HG03095 (cell line): ENCODE measurements at regions not wholly inside any gene's neighbourhood (a gene's known extent, or its start where the extent isn't known, plus 50 kb on each side); places are given as distances from the start of the nearest gene placed in this dataset.
A peak's percentile ranks its signal among the peaks of the same experiment; 100 is the strongest.
"Not testable (repeated sequence)": the region's sequence is repeated elsewhere in the genome, so short reads cannot be mapped to it uniquely, and the experiment has no call there.

Experiments
- ATAC-seq: cut with Tn5 transposase; IDR thresholded peaks from one replicate; pipeline ENCODE4 v1.9.1; 2021; ENCODE audit warnings: moderate library complexity; ENCODE audit not compliant: unreplicated experiment

DNA sequence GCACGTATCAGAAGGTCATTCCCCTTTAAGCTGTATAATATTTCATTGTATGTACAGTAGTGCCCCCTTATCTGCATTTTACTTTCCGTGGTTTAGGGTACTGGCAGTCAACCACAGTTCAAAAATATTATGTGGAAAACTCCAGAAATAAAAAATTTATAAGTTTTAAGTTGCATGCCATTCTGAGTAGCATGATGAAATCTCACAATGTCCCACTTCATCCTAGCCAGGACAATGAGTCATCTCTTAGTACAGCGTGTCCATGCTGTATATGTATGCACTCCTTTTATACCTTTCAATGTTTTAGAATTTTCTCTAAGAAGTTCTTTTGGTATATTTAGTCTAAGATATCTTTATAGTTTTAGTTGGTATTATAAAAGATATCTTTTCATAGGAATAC lies 115.0 kb upstream of the HAND1 start:
- ATAC-seq: no peak

GRCh38 chr5:154590093-154590724 lies 112.2 kb upstream of the HAND1 start:
- no peak for ATAC-seq

DNA sequence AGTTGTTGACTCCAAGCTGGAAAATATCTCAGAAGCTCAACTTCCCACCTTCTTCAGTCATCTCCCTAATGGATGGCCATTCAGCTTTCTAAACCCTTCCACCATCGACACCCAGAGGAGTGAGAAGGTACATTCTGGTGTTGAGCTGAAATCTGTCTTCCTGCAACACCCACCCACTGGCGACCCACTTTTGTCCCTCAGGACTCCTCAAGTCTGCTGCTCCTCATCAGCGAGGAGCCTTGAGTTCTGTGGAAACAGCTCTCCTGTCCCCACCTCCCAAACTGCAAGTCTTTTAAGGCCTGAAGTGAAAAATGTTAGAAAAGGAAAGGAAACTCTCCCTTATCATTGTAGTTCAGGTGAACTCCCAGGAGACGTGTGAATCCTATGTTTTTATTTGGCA lies 111.5 kb upstream of the HAND1 start:
- no peak for ATAC-seq

DNA sequence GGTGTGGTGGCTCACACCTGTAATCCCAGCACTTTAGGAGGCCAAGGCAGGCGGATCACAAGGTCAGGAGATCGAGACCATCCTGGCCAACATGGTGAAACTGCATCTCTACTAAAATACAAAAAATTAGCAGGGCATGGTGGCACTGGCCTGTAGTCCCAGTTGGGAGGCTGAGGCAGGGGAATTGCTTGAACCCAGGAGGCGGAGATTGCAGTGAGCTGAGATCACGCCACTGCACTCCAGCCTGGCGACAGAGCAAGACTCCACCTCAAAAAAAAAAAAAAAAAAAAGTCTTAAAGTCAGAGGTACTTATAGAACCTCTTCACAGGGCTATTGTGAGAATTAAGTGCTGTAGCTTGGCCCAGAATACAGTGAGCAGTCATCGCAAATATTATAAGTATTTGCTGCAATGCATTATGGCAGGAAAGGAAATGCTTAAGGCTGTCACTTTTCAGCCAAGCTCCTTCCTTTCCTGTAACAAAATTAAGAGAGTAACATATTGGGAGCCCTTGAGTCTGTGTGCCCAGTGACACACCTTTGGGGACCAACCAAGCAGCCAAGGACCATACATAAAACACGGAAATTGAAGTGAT lies 110.9 kb upstream of the HAND1 start:
- not testable (repeated sequence) for ATAC-seq

- ATAC-seq: no peak
These were observed 110.2 kb upstream of the HAND1 start for GRCh38 chr5:154588091-154588774.

DNA sequence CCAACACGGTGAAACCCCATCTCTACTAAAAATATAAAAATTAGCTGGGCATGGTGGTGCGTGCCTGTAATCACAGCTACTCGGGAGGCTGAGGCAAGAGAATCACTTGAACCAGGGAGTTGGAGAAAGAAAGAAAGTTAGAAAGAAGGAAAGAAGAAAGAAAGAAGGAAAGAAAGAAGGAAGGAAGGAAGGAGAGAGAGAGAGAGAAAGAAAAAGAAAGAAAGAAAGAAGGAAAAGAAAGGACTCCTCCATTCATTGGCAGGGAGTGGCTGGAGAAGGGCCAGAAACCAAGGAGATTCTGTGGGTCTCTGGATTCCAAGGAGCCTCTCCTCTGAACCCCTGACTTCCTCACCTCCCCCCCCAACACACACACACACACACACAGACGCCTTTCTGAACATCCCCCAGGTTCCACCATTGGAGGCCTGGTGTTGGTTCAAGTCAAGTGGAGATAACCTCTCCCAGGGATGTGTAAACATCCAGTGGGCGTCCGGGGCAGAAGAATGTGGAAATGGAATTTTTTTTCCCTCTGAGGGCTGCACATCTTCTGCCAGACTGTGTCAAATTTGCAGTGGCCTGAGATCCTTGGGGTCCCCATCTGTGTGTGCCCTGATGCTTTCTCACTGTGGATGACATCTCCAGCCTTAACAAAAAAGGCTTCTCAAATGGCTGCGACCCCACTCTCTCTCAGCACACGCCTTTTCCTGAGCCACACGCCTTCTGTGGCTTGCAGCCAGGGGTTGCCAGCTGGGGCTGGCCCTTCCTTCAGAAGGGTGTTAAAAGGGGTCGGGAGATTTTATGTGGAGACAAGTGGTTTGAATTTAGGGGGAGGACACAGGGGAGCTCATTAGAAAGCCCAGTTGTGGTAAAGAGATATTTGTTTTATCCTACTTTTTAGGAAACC lies 109.3 kb upstream of the HAND1 start:
- no peak for ATAC-seq

DNA sequence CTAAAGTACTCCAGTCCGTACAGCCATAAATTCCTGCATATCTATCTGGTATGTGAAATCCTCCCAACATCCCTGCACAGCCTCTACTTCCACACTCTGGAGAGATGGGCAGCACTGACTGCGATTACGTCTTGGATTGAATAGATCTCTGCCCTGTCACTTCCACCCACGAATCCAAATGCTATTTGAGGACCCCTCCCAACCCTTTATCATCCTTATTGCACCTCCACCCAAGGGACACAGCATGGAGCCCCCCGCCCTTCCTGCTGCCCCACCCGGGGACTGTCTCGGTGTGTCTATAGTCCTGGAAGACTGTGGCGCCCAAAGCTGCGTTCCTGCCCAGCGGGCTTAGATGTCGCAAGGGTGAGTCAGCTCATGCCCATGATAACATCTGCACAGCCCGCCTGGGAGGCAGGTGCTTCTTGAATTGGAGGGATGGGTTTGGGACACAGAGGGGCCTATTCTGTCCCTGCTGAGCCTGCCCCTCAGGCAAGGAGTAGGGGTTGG lies 105.7 kb upstream of the HAND1 start:
- ATAC-seq: no peak

DNA sequence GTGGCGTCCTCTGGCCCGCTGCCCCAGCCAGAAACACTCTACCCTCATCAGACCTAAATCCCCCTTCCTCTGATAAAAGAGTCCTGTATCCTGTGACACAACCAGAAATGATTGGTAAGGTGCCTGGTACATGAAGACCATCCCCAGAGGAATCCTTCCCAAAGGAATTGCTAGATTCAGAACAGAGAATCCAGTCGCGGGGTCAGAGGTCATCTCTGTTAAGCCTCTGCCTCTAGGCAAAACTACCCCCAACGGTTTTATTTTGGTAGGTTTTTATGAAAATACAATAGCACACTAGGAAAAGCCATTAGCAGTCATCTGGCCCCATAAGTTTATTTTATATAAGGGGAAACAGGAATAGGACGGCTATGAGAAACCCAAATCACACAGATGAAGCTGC lies 102.4 kb upstream of the HAND1 start:
- ATAC-seq: no peak

DNA sequence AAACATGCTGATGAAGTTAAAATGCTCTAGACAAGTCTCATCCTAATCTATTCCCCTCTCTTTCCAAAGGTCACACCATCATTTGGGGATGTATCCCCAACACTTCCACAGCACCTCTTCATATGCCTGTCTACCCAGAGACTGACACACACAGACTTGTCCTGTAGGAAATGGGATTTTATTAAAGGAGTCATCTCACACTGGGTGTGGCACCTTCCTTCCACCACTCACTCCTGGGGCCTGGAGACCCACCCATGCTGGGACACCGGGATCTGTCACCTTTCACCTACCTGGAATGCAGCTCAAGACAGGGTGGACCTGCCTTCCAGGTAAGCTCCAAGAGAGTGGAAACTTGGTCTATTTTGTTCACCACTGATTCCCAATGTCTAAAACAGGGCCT lies 99.4 kb upstream of the HAND1 start:
- no peak for ATAC-seq

DNA sequence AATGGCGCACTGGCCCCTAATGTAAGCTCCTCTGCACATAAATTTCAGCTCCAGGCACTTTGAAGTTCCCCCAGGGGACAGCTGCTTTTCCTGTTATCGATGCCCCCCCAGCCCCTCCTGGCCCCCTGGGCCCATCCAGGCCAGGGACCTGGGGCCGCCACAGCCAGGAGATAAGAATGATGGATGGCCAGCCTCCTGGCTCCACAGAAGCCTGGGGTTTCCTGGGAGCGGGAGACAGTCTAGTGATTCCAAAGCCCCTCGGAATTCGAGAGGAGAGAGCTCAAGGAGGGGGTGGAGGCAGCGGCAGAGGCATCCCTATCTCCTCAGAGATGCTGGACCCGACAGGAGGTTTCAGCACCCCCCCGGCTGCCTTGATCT lies 98.4 kb upstream of the HAND1 start:
- no peak for ATAC-seq

- ATAC-seq: peak; percentile 95
These were observed 97.8 kb upstream of the HAND1 start for GRCh38 chr5:154575546-154576428.

- no peak for ATAC-seq
These were observed 95.0 kb upstream of the HAND1 start for GRCh38 chr5:154573011-154573410.

- ATAC-seq: no peak
These were observed 93.5 kb upstream of the HAND1 start for GRCh38 chr5:154571325-154572035.

DNA sequence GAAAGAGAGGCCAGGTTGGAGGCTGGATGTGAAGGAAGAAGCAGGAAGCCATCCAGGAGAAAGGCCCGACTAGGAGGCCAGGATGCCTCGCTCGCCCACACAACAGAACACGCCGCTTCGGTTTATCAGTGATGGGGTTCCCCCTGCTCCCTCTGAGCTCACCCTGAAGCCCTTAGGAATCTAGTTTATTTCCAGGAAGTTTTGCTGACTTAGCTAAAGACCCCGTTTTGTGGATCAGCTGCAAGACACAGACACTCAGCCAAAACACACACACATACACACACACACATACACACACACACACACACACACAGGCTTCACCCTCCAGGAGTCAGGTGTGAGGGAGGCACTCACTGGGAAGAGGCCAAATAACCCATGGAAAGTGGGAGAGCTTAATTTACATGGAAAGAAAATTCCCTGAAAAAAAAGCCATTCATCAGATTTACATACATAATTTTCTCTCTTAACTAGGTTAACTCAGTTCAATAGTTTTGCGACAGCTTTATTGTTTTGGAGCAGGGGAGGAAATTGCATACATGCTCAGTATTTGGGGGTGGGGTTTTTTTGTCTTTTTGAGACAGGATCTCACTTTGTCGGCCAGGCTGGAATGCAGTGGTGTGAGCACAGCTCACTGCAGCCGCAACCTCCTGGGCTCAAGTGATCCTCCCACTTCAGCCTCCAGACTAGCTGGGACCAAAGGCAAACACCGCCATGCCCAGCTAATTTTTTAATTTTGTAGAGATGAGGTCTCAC lies 92.7 kb upstream of the HAND1 start:
- ATAC-seq: no peak

DNA sequence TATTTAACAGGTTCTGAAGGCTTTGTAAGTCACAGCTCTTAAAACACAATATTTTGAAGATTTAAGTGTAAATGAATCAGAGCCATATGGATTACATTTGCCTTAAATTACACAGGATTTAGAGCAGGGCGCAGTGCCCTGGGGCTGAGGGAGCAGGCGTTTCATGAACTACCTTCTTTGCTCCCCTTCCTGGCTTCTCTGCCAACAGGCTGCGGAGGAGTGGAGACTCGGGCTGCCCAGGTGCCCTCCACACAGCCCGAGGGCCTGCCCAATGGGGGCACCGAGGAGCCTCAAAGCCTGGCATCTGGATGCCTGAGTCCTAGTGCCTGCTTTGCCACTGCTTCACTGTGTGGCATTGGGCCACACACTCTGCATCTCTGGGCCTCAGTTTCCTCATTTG lies 90.6 kb upstream of the HAND1 start:
- no peak for ATAC-seq

GRCh38 chr5:154567155-154567554 lies 89.1 kb upstream of the HAND1 start:
- ATAC-seq: no peak

- no peak for ATAC-seq
These were observed 88.2 kb upstream of the HAND1 start for GRCh38 chr5:154566146-154566680.

GRCh38 chr5:154565123-154565522 lies 87.1 kb upstream of the HAND1 start:
- ATAC-seq: no peak
